ENCODE measurements at regions not wholly inside any gene's neighbourhood (a gene's known extent, or its start where the extent isn't known, plus 50 kb on each side); places are given as distances from the start of the nearest gene placed in this dataset.

GRCh38 chr12:22935090-22935489 lies 310.1 kb downstream of the ETNK1 start:
- Histone ChIP-seq H3K36me3 (ENCODE audit: control insufficient read depth, insufficient read depth, low read length) (no peaks in the 10 kb centered on the region), H3K27ac (ENCODE audit: low read length) (no peak overlapping the region), H3K9me3 (ENCODE audit: control insufficient read depth, insufficient read depth, low read length) (no peaks in the 10 kb centered on the region), H3K4me1 (ENCODE audit: control insufficient read depth, insufficient read depth, low read length) (peaks cover 2% of the 10 kb centered on the region), H3K4me3 (ENCODE audit: low read length) (no peak overlapping the region), H3K27me3 (ENCODE audit: control insufficient read depth, insufficient read depth, low read length) (no peaks in the 10 kb centered on the region)
- WGBS (ENCODE audit: insufficient coverage, insufficient read length) = no CpG with 5 or more reads among the region's 12 CpGs
- no peak for DNase-seq (ENCODE audit: low read depth, low spot score)

- H3K9me3 ChIP-seq (ENCODE audit: control insufficient read depth, insufficient read depth, low read length) = no peaks in the 10 kb centered on the region
- H3K4me3 ChIP-seq (ENCODE audit: low read length) = no peak overlapping the region
- no peak overlapping the region for H3K27ac ChIP-seq (ENCODE audit: low read length)
- H3K4me1 ChIP-seq (ENCODE audit: control insufficient read depth, insufficient read depth, low read length) = peaks cover 2% of the 10 kb centered on the region
- no peaks in the 10 kb centered on the region for H3K27me3 ChIP-seq (ENCODE audit: control insufficient read depth, insufficient read depth, low read length)
- no CpG with 5 or more reads among the region's 7 CpGs for WGBS (ENCODE audit: insufficient coverage, insufficient read length)
- no peak for DNase-seq (ENCODE audit: low read depth, low spot score)
- no peaks in the 10 kb centered on the region for H3K36me3 ChIP-seq (ENCODE audit: control insufficient read depth, insufficient read depth, low read length)
These were observed 310.5 kb downstream of the ETNK1 start for GRCh38 chr12:22935501-22935900.

- no peak overlapping the region for H3K27ac ChIP-seq (ENCODE audit: low read length)
- no peak overlapping the region for H3K4me3 ChIP-seq (ENCODE audit: low read length)
- no CpG with 5 or more reads among the region's 2 CpGs for WGBS (ENCODE audit: insufficient coverage, insufficient read length)
- H3K36me3 ChIP-seq (ENCODE audit: control insufficient read depth, insufficient read depth, low read length) = no peaks in the 10 kb centered on the region
- DNase-seq (ENCODE audit: low read depth, low spot score) = no peak
- no peaks in the 10 kb centered on the region for H3K9me3 ChIP-seq (ENCODE audit: control insufficient read depth, insufficient read depth, low read length)
- H3K27me3 ChIP-seq (ENCODE audit: control insufficient read depth, insufficient read depth, low read length) = no peaks in the 10 kb centered on the region
- peaks cover 2% of the 10 kb centered on the region for H3K4me1 ChIP-seq (ENCODE audit: control insufficient read depth, insufficient read depth, low read length)
These were observed 313.4 kb downstream of the ETNK1 start for GRCh38 chr12:22938323-22938722.

- Histone ChIP-seq H3K9me3 (ENCODE audit: control insufficient read depth, insufficient read depth, low read length) (no peaks in the 10 kb centered on the region), H3K36me3 (ENCODE audit: control insufficient read depth, insufficient read depth, low read length) (no peaks in the 10 kb centered on the region), H3K27ac (ENCODE audit: low read length) (no peak overlapping the region), H3K4me1 (ENCODE audit: control insufficient read depth, insufficient read depth, low read length) (no peaks in the 10 kb centered on the region), H3K4me3 (ENCODE audit: low read length) (no peak overlapping the region), H3K27me3 (ENCODE audit: control insufficient read depth, insufficient read depth, low read length) (no peaks in the 10 kb centered on the region)
- no peak for DNase-seq (ENCODE audit: low read depth, low spot score)
- WGBS (ENCODE audit: insufficient coverage, insufficient read length) = no CpG with 5 or more reads among the region's 5 CpGs
These were observed 326.2 kb downstream of the ETNK1 start for GRCh38 chr12:22951206-22951605.

GRCh38 chr12:22956690-22957089 lies 331.7 kb downstream of the ETNK1 start:
- no peaks in the 10 kb centered on the region for H3K4me1 ChIP-seq (ENCODE audit: control insufficient read depth, insufficient read depth, low read length)
- DNase-seq (ENCODE audit: low read depth, low spot score) = no peak
- no peak overlapping the region for H3K27ac ChIP-seq (ENCODE audit: low read length)
- no CpG with 5 or more reads among the region's 2 CpGs for WGBS (ENCODE audit: insufficient coverage, insufficient read length)
- H3K36me3 ChIP-seq (ENCODE audit: control insufficient read depth, insufficient read depth, low read length) = no peaks in the 10 kb centered on the region
- H3K4me3 ChIP-seq (ENCODE audit: low read length) = no peak overlapping the region
- H3K27me3 ChIP-seq (ENCODE audit: control insufficient read depth, insufficient read depth, low read length) = no peaks in the 10 kb centered on the region
- H3K9me3 ChIP-seq (ENCODE audit: control insufficient read depth, insufficient read depth, low read length) = no peaks in the 10 kb centered on the region

- Histone ChIP-seq H3K4me1 (ENCODE audit: control insufficient read depth, insufficient read depth, low read length) (no peaks in the 10 kb centered on the region), H3K9me3 (ENCODE audit: control insufficient read depth, insufficient read depth, low read length) (no peaks in the 10 kb centered on the region), H3K36me3 (ENCODE audit: control insufficient read depth, insufficient read depth, low read length) (no peaks in the 10 kb centered on the region), H3K27ac (ENCODE audit: low read length) (no peak overlapping the region), H3K4me3 (ENCODE audit: low read length) (no peak overlapping the region), H3K27me3 (ENCODE audit: control insufficient read depth, insufficient read depth, low read length) (no peaks in the 10 kb centered on the region)
- DNase-seq (ENCODE audit: low read depth, low spot score) = no peak
These were observed 342.2 kb downstream of the ETNK1 start for GRCh38 chr12:22967171-22967570.

GRCh38 chr12:22969521-22969920 lies 344.6 kb downstream of the ETNK1 start:
- H3K27ac ChIP-seq (ENCODE audit: low read length) = no peak overlapping the region
- H3K4me3 ChIP-seq (ENCODE audit: low read length) = no peak overlapping the region
- H3K4me1 ChIP-seq (ENCODE audit: control insufficient read depth, insufficient read depth, low read length) = no peaks in the 10 kb centered on the region
- H3K9me3 ChIP-seq (ENCODE audit: control insufficient read depth, insufficient read depth, low read length) = no peaks in the 10 kb centered on the region
- DNase-seq (ENCODE audit: low read depth, low spot score) = no peak
- H3K36me3 ChIP-seq (ENCODE audit: control insufficient read depth, insufficient read depth, low read length) = no peaks in the 10 kb centered on the region
- no peaks in the 10 kb centered on the region for H3K27me3 ChIP-seq (ENCODE audit: control insufficient read depth, insufficient read depth, low read length)
- no CpG with 5 or more reads among the region's 4 CpGs for WGBS (ENCODE audit: insufficient coverage, insufficient read length)

GRCh38 chr12:22971247-22971646 lies 346.3 kb downstream of the ETNK1 start:
- Histone ChIP-seq H3K36me3 (ENCODE audit: control insufficient read depth, insufficient read depth, low read length) (no peaks in the 10 kb centered on the region), H3K9me3 (ENCODE audit: control insufficient read depth, insufficient read depth, low read length) (no peaks in the 10 kb centered on the region), H3K4me1 (ENCODE audit: control insufficient read depth, insufficient read depth, low read length) (no peaks in the 10 kb centered on the region), H3K27me3 (ENCODE audit: control insufficient read depth, insufficient read depth, low read length) (no peaks in the 10 kb centered on the region), H3K4me3 (ENCODE audit: low read length) (no peak overlapping the region), H3K27ac (ENCODE audit: low read length) (no peak overlapping the region)
- DNase-seq (ENCODE audit: low read depth, low spot score) = no peak
- no CpG with 5 or more reads among the region's 6 CpGs for WGBS (ENCODE audit: insufficient coverage, insufficient read length)

GRCh38 chr12:22971701-22972191 lies 346.8 kb downstream of the ETNK1 start:
- no peak for DNase-seq (ENCODE audit: low read depth, low spot score)
- WGBS (ENCODE audit: insufficient coverage, insufficient read length) = no CpG with 5 or more reads among the region's 12 CpGs

GRCh38 chr12:22974865-22975264 lies 349.9 kb downstream of the ETNK1 start:
- no peak for DNase-seq (ENCODE audit: low read depth, low spot score)
- H3K36me3 ChIP-seq (ENCODE audit: control insufficient read depth, insufficient read depth, low read length) = no peaks in the 10 kb centered on the region
- no peaks in the 10 kb centered on the region for H3K9me3 ChIP-seq (ENCODE audit: control insufficient read depth, insufficient read depth, low read length)
- no peak overlapping the region for H3K27ac ChIP-seq (ENCODE audit: low read length)
- no peaks in the 10 kb centered on the region for H3K27me3 ChIP-seq (ENCODE audit: control insufficient read depth, insufficient read depth, low read length)
- H3K4me1 ChIP-seq (ENCODE audit: control insufficient read depth, insufficient read depth, low read length) = no peaks in the 10 kb centered on the region
- H3K4me3 ChIP-seq (ENCODE audit: low read length) = no peak overlapping the region

More at GRCh38 chr12:22971701-22972191, 346.8 kb downstream of the ETNK1 start:
- Histone ChIP-seq H3K4me1 (ENCODE audit: control insufficient read depth, insufficient read depth, low read length) (no peaks in the 10 kb centered on the region), H3K27ac (ENCODE audit: low read length) (no peak overlapping the region), H3K4me3 (ENCODE audit: low read length) (no peak overlapping the region), H3K9me3 (ENCODE audit: control insufficient read depth, insufficient read depth, low read length) (no peaks in the 10 kb centered on the region), H3K27me3 (ENCODE audit: control insufficient read depth, insufficient read depth, low read length) (no peaks in the 10 kb centered on the region), H3K36me3 (ENCODE audit: control insufficient read depth, insufficient read depth, low read length) (no peaks in the 10 kb centered on the region)

GRCh38 chr12:22978962-22979361 lies 354.0 kb downstream of the ETNK1 start:
- no peaks in the 10 kb centered on the region for H3K4me1 ChIP-seq (ENCODE audit: control insufficient read depth, insufficient read depth, low read length)
- H3K27ac ChIP-seq (ENCODE audit: low read length) = no peak overlapping the region
- no peaks in the 10 kb centered on the region for H3K9me3 ChIP-seq (ENCODE audit: control insufficient read depth, insufficient read depth, low read length)
- no peaks in the 10 kb centered on the region for H3K27me3 ChIP-seq (ENCODE audit: control insufficient read depth, insufficient read depth, low read length)
- no peak overlapping the region for H3K4me3 ChIP-seq (ENCODE audit: low read length)
- WGBS (ENCODE audit: insufficient coverage, insufficient read length) = no CpG with 5 or more reads among the region's 2 CpGs
- DNase-seq (ENCODE audit: low read depth, low spot score) = no peak
- H3K36me3 ChIP-seq (ENCODE audit: control insufficient read depth, insufficient read depth, low read length) = no peaks in the 10 kb centered on the region
